IMR-90 (cell line): ENCODE measurements at regions not wholly inside any gene's neighbourhood (a gene's known extent, or its start where the extent isn't known, plus 50 kb on each side); places are given as distances from the start of the nearest gene placed in this dataset.
"Not testable (repeated sequence)": the region's sequence is repeated elsewhere in the genome, so short reads cannot be mapped to it uniquely, and the experiment has no call there.

Source experiments
- ATAC-seq: fragments of 200-7000 bp; cut with Tn5 transposase; 2 replicates; pipeline ENCODE4 v1.9.1; 2020; ENCODE audit warnings: low read depth, mild to moderate bottlenecking, moderate library complexity
- BruUV-seq: library from RNA; stranded (reverse); fragments of 400-500 nt; replicated peaks from 2 replicates; lab custom pipeline; 2021; lab: Mats Ljungman, UMichigan
- CTCF ChIA-PET: fragments of 300-600 bp; formaldehyde crosslinking; extraction: SDS; loops from one replicate; lab custom pipeline; 2021; ENCODE audit warnings: antibody characterized with exemption; lab: Yijun Ruan, JAX
- POLR2A ChIA-PET: fragments of 300-600 bp; sonication (Branson Sonifier 250); formaldehyde crosslinking; loops from one replicate; lab custom pipeline; 2022; ENCODE audit warnings: antibody characterized with exemption; ENCODE audit not compliant: unreplicated experiment; lab: Charles Lee
- DNase-seq: peaks from one replicate; pipeline ENCODE4 v3.0.0; 2013
- H2AFZ ChIP-seq: replicated peaks from 2 replicates; pipeline ENCODE3; 2013; ENCODE audit warnings: low read length, mild to moderate bottlenecking; ENCODE audit not compliant: poor library complexity
- H2AK5ac ChIP-seq: 2 replicates; pipeline ENCODE4 v1.6.1; 2013; ENCODE audit warnings: low read depth, low read length, inconsistent platforms
- H2AK9ac ChIP-seq: replicated peaks from 2 replicates; pipeline ENCODE3; 2013; ENCODE audit warnings: mild to moderate bottlenecking, low read depth, low read length, moderate library complexity; ENCODE audit not compliant: poor library complexity
- H2BK120ac ChIP-seq: 2 replicates; pipeline ENCODE4 v1.6.1; 2013; ENCODE audit warnings: low read depth, low read length, inconsistent platforms
- H2BK15ac ChIP-seq: 3 replicates; pipeline ENCODE4 v1.6.1; 2013; ENCODE audit warnings: low read depth, low read length, inconsistent platforms
- H2BK20ac ChIP-seq: 2 replicates; pipeline ENCODE4 v1.6.1; 2013; ENCODE audit warnings: low read depth, mild to moderate bottlenecking, inconsistent platforms, low read length, moderate library complexity
- H2BK5ac ChIP-seq: 2 replicates; pipeline ENCODE4 v1.6.1; 2013; ENCODE audit warnings: mild to moderate bottlenecking, low read depth, low read length, inconsistent platforms; ENCODE audit not compliant: poor library complexity, severe bottlenecking
- H3K14ac ChIP-seq: replicated peaks from 2 replicates; pipeline ENCODE4 v1.6.1; 2013; ENCODE audit warnings: low read depth, low read length, inconsistent platforms
- H3K18ac ChIP-seq: 2 replicates; pipeline ENCODE4 v1.6.1; 2013; ENCODE audit warnings: low read depth, low read length, control low read depth
- H3K23ac ChIP-seq: 2 replicates; pipeline ENCODE4 v1.6.1; 2013; ENCODE audit warnings: low read depth, low read length, inconsistent platforms
- H3K27ac ChIP-seq: 2 replicates; pipeline ENCODE4 v1.5.1; 2013; ENCODE audit warnings: mild to moderate bottlenecking, control low read depth, low read length; ENCODE audit not compliant: insufficient read depth
- H3K27me3 ChIP-seq: 2 replicates; pipeline ENCODE4 v1.6.1; 2013; ENCODE audit warnings: low read length; ENCODE audit not compliant: control insufficient read depth, insufficient read depth
- H3K36me3 ChIP-seq: 2 replicates; pipeline ENCODE4 v1.6.1; 2013; ENCODE audit warnings: low read length, mixed read lengths; ENCODE audit not compliant: control insufficient read depth, insufficient read depth
- H3K4ac ChIP-seq: 2 replicates; pipeline ENCODE4 v1.6.1; 2013; ENCODE audit warnings: low read depth, low read length, inconsistent platforms
- H3K4me1 ChIP-seq: 2 replicates; pipeline ENCODE4 v1.6.1; 2013; ENCODE audit warnings: low read length, mixed read lengths; ENCODE audit not compliant: control insufficient read depth, insufficient read depth
- H3K4me2 ChIP-seq: 2 replicates; pipeline ENCODE4 v1.6.1; 2013; ENCODE audit warnings: low read depth, mild to moderate bottlenecking, control low read depth, low read length, moderate library complexity
- H3K4me3 ChIP-seq: 2 replicates; pipeline ENCODE4 v1.5.1; 2013; ENCODE audit warnings: low read depth, mild to moderate bottlenecking, control low read depth, low read length, moderate library complexity; ENCODE audit not compliant: insufficient read depth
- H3K56ac ChIP-seq: 2 replicates; pipeline ENCODE4 v1.6.1; 2013; ENCODE audit warnings: low read length, inconsistent platforms; ENCODE audit not compliant: insufficient read depth; ENCODE audit errors: extremely low read depth
- H3K79me1 ChIP-seq, 2 experiments: 2 replicates each; pipeline ENCODE4 v1.6.1; 2013; ENCODE audit warnings: low read length in 2 of 2, inconsistent platforms in 1 of 2, low read depth in 1 of 2
- H3K9ac ChIP-seq: 2 replicates; pipeline ENCODE4 v1.6.1; 2013; ENCODE audit warnings: low read depth, low read length, control low read depth
- H3K9me1 ChIP-seq: 2 replicates; pipeline ENCODE4 v1.6.1; 2013; ENCODE audit warnings: low read length, inconsistent platforms; ENCODE audit not compliant: insufficient read depth
- H3K9me3 ChIP-seq: 2 replicates; pipeline ENCODE4 v1.6.1; 2013; ENCODE audit warnings: low read length; ENCODE audit not compliant: control insufficient read depth, insufficient read depth
- H4K20me1 ChIP-seq: 2 replicates; pipeline ENCODE4 v1.6.1; 2013; ENCODE audit warnings: low read length, inconsistent platforms; ENCODE audit not compliant: insufficient read depth
- H4K5ac ChIP-seq: 2 replicates; pipeline ENCODE4 v1.6.1; 2013; ENCODE audit warnings: mild to moderate bottlenecking, low read depth, low read length, control low read depth
- H4K8ac ChIP-seq, 2 experiments: 2 replicates each; pipeline ENCODE4 v1.6.1; 2013; ENCODE audit warnings: low read depth in 2 of 2, low read length in 2 of 2, control low read depth in 1 of 2, inconsistent platforms in 1 of 2
- H4K91ac ChIP-seq: 2 replicates; pipeline ENCODE4 v1.6.1; 2013; ENCODE audit warnings: low read depth, low read length, inconsistent platforms; ENCODE audit not compliant: insufficient read depth
- NFE2L2 ChIP-seq: fragments of 150-350 bp; IDR thresholded peaks from 2 replicates; pipeline ENCODE4 v1.6.1; 2016; ENCODE audit warnings: low read depth, mild to moderate bottlenecking, low read length
- POLR2A ChIP-seq: IDR thresholded peaks from 2 replicates; pipeline ENCODE4 v1.6.1; 2012; ENCODE audit warnings: mild to moderate bottlenecking, low read depth, low read length
- WGBS, 2 experiments: methylation state at CpG; one replicate each; pipeline versions ENCODE4 v1.1.5 to v1.1.7; 2013; ENCODE audit warnings: missing lambda C conversion rate in 2 of 2; ENCODE audit not compliant: insufficient read length in 1 of 2; ENCODE audit errors: extremely low coverage in 2 of 2; 5-methylcytosine and 5-hydroxymethylcytosine counted together
- dilution Hi-C: fragments of 300-500 bp; cut with HindIII; formaldehyde crosslinking; loops from one replicate; pipeline ENCODE4 v1.14.3; 2018; ENCODE audit warnings: low sequenced_read_pairs; ENCODE audit not compliant: unreplicated experiment
- in situ Hi-C: fragments of 300-500 bp; cut with MboI; formaldehyde crosslinking; loops from 3 replicates; pipeline ENCODE4 v1.14.3; 2019; ENCODE audit warnings: low sequenced_read_pairs, inconsistent platforms, mixed read lengths
- intact Hi-C: fragments of 100-400 bp; cut with micrococcal nuclease; formaldehyde crosslinking; loops from 2 replicates; pipeline ENCODE4 v1.10.0; 2022

DNA sequence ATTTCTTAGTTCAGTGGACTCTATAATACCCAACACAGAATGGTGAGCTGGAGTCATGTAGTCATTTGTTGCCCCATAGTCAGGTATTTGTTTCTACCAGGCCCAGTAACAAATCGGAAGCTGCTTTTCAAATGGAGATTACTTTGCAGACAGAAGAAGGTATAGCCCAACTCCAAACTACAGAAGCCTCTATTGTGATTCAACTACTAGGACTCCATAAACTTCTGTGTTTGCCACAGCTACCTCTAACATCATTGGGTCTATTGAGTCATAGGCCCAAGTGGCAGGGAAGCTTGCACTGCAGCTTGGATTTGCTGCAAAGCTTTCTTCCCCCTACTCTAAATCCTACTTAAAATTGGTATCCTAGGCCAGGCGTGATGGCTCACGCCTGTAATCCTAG lies 148.8 kb upstream of the STK26 start:
- Histone ChIP-seq H4K20me1 (no peaks in the 10 kb centered on the region), H2BK5ac (no peak overlapping the region), H3K79me1 (no peaks in the 10 kb centered on the region), H2AK5ac (no peak overlapping the region), H3K18ac (no peak overlapping the region), H4K5ac (no peak overlapping the region), H3K23ac (no peak overlapping the region), H3K9ac (no peak overlapping the region), H3K36me3 (no peaks in the 10 kb centered on the region), H3K27me3 (peaks cover 5% of the 10 kb centered on the region), H2AK9ac (no peak overlapping the region), H4K91ac (no peak overlapping the region), H3K56ac (no peak overlapping the region), H3K9me3 (no peaks in the 10 kb centered on the region), H3K14ac (no peak overlapping the region), H2AFZ (no peak overlapping the region), H3K4ac (no peak overlapping the region), H3K4me3 (no peak overlapping the region), H3K27ac (no peak overlapping the region), H3K4me2 (no peak overlapping the region), H4K8ac (no peak overlapping the region), H3K9me1 (no peaks in the 10 kb centered on the region), H2BK15ac (no peak overlapping the region), H2BK20ac (no peak overlapping the region), H3K4me1 (no peaks in the 10 kb centered on the region), H2BK120ac (no peak overlapping the region)
- DNase-seq (no peak), ATAC-seq (no peak)
- dilution Hi-C loops: no loop called here
- POLR2A ChIA-PET: no interaction called here
- CTCF ChIA-PET: no interaction called here
- in situ Hi-C loops: no loop called here
- BruUV-seq: no TSS peak
- WGBS, 2 experiments: no CpG with 5 or more reads among the region's 3 CpGs
- intact Hi-C loops: no loop called here
- TF ChIP-seq NFE2L2: no peak
- no peak for TF ChIP-seq POLR2A

DNA sequence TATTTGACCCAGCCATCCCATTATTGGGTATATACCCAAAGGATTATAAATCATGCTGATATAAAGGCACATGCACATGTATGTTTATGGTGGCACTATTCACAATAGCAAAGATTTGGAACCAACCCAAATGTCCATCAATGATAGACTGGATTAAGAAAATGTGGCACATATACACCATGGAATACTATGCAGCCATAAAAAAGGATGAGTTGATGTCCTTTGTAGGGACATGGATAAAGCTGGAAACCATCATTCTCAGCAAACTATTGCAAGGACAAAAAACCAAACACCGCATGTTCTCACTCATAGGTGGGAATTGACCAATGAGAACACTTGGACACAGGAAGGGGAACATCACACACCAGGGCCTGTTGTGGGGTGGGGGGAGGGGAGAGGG lies 147.3 kb upstream of the STK26 start:
- H3K9me1 ChIP-seq, H3K9me3 ChIP-seq, H3K14ac ChIP-seq, H2AK9ac ChIP-seq, H3K79me1 ChIP-seq, H2BK15ac ChIP-seq, H4K8ac ChIP-seq, POLR2A ChIA-PET, H2AFZ ChIP-seq, H4K91ac ChIP-seq, H4K20me1 ChIP-seq, H3K27ac ChIP-seq, in situ Hi-C loops, H3K4me3 ChIP-seq, H3K4me1 ChIP-seq, H2BK20ac ChIP-seq, H3K9ac ChIP-seq, DNase-seq, H4K5ac ChIP-seq, H3K23ac ChIP-seq, H2BK5ac ChIP-seq, BruUV-seq, H3K4me2 ChIP-seq, H2AK5ac ChIP-seq, ATAC-seq, H3K27me3 ChIP-seq, CTCF ChIA-PET, H3K56ac ChIP-seq, H3K4ac ChIP-seq, H3K18ac ChIP-seq, dilution Hi-C loops, H2BK120ac ChIP-seq, intact Hi-C loops, H3K36me3 ChIP-seq: not testable (repeated sequence)
- WGBS, 2 experiments: no CpG with 5 or more reads among the region's 1 CpG
